Upper lobe of right lung (tissue), 1 donor: ENCODE measurements at regions not wholly inside any gene's neighbourhood (a gene's known extent, or its start where the extent isn't known, plus 50 kb on each side); places are given as distances from the start of the nearest gene placed in this dataset.

ENCODE experiments used
- ATAC-seq: fragments of 200-7000 bp; cut with Tn5 transposase; one replicate; pipeline ENCODE4 v1.9.1; 2020; ENCODE audit warnings: mild to moderate bottlenecking, moderate library complexity
- DNase-seq: peaks from one replicate; pipeline ENCODE4 v3.0.0-alpha.2; 2020
- H3K27ac ChIP-seq: fragments of 200-600 bp; one replicate; pipeline ENCODE4 v1.8.0; 2022
- H3K27me3 ChIP-seq: fragments of 200-600 bp; one replicate; pipeline ENCODE4 v1.8.0; 2022; ENCODE audit warnings: mild to moderate bottlenecking
- H3K36me3 ChIP-seq: fragments of 200-600 bp; one replicate; pipeline ENCODE4 v1.8.0; 2022
- H3K4me1 ChIP-seq: fragments of 200-600 bp; one replicate; pipeline ENCODE4 v1.8.0; 2022
- H3K4me3 ChIP-seq: fragments of 200-600 bp; one replicate; pipeline ENCODE4 v1.8.0; 2022; ENCODE audit warnings: mild to moderate bottlenecking
- H3K9me3 ChIP-seq: fragments of 200-600 bp; one replicate; pipeline ENCODE4 v1.8.0; 2022
- intact Hi-C: fragments of 100-400 bp; cut with DNase I; formaldehyde crosslinking; loops from one replicate; pipeline ENCODE4 v1.11.0; 2022
- TF ChIP-seq, protein P1 (sequence below): fragments of 200-600 bp; IDR thresholded peaks from one replicate; pipeline ENCODE4 v1.8.0; 2022; ENCODE audit warnings: antibody characterized with exemption
- donor health status: DM: no; HTN: yes; CAD: no; lungs with severe emphysema.

DNA sequence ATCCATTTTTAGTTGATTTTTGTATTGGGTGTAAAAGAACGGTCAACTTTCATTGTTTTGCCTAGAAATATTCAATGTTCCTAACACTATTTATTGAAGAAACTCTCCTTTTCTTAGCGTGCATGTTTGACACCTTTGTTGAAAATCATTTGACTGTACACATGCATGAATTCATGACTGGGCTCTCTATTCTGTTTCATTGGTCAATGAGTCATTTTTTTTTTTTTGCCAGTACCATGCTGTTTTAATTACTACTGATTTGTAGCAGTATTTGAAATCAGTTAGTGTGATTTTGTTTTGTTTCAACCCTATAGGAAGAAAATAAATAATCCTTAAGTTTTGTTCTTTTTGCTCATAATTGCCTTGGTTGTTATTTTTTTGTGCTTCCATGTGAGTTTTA, 828.7 kb downstream of the SUCLG1 start:
- TF ChIP-seq, protein P1, sequence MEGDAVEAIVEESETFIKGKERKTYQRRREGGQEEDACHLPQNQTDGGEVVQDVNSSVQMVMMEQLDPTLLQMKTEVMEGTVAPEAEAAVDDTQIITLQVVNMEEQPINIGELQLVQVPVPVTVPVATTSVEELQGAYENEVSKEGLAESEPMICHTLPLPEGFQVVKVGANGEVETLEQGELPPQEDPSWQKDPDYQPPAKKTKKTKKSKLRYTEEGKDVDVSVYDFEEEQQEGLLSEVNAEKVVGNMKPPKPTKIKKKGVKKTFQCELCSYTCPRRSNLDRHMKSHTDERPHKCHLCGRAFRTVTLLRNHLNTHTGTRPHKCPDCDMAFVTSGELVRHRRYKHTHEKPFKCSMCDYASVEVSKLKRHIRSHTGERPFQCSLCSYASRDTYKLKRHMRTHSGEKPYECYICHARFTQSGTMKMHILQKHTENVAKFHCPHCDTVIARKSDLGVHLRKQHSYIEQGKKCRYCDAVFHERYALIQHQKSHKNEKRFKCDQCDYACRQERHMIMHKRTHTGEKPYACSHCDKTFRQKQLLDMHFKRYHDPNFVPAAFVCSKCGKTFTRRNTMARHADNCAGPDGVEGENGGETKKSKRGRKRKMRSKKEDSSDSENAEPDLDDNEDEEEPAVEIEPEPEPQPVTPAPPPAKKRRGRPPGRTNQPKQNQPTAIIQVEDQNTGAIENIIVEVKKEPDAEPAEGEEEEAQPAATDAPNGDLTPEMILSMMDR: no peak

DNA sequence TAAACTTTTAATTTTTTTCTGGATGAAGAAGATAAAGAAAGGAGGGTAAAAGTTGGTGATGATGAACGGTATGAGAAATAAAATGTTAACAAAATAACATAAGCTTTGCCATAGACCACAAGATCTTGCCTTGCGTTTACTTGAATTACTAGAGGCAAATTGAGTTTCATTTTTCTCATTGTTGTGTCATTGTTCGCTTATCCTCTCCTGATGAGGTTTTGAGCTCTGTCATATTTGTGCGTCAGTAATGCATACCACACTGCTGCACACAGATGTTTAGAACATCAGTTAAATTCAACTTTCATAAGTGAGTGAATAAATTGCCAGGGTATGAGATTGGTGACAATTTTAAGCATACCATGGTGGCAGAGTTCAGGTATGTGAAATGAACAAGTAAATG, 843.6 kb downstream of the SUCLG1 start:
- DNase-seq: no peak
- Histone ChIP-seq H3K27ac (no peak overlapping the region), H3K36me3 (no peaks in the 10 kb centered on the region), H3K4me1 (no peaks in the 10 kb centered on the region), H3K9me3 (no peaks in the 10 kb centered on the region), H3K27me3 (no peaks in the 10 kb centered on the region), H3K4me3 (no peak overlapping the region)
- intact Hi-C loops: no loop called here
- TF ChIP-seq, protein P1: no peak
- ATAC-seq: no peak

More for the DNA sequence above, 828.7 kb downstream of the SUCLG1 start:
- Histone ChIP-seq H3K9me3 (no peaks in the 10 kb centered on the region), H3K4me3 (no peak overlapping the region), H3K27me3 (no peaks in the 10 kb centered on the region), H3K4me1 (no peaks in the 10 kb centered on the region), H3K27ac (no peak overlapping the region), H3K36me3 (no peaks in the 10 kb centered on the region)
- DNase-seq (no peak), ATAC-seq (no peak)
- intact Hi-C loops: no loop called here

DNA sequence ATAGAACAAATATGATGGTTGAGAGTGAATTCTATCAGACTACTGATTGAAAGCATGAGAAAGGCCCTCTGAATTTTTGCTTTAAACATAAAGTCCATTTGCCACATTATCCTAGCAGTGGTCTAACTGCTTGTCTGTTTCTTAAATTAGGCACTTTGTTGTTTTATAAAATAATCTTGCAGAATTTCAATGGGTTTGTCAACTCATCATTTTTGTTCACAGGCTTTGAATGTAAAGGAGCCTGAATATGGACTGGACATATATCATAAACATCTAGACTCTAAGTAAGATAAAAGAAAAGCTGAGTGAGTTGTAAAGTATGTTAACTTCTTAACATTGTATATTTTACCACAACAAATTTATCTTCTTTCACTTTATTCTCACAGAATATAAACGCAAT, 845.9 kb downstream of the SUCLG1 start:
- DNase-seq: no peak
- H3K4me1 ChIP-seq: no peaks in the 10 kb centered on the region
- ATAC-seq: no peak
- TF ChIP-seq, protein P1: no peak
- H3K4me3 ChIP-seq: no peak overlapping the region
- no peaks in the 10 kb centered on the region for H3K36me3 ChIP-seq
- H3K27ac ChIP-seq: no peak overlapping the region
- no peaks in the 10 kb centered on the region for H3K9me3 ChIP-seq
- intact Hi-C loops: no loop called here
- no peaks in the 10 kb centered on the region for H3K27me3 ChIP-seq

DNA sequence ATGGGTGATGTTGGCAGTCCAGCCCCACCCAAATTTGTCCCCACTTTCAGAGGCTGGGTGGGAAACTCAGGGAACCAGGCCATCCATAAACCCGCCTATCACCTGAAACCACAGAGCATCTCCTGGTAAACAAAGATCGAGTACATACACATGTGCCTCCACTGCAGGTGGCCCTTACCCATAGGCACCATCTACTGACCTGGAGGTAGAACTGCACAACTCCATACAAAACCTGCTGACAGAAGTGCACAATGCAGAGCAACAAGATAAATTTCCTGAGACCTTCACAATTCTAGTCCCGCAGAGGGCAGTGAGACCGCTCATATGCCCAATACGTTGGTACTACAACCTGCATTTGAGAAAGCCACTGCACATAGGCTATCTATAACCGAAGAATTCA, 856.3 kb downstream of the SUCLG1 start:
- intact Hi-C loops: no loop called here
- DNase-seq: no peak
- Histone ChIP-seq H3K36me3 (no peaks in the 10 kb centered on the region), H3K27ac (no peak overlapping the region), H3K9me3 (no peaks in the 10 kb centered on the region), H3K4me1 (no peaks in the 10 kb centered on the region), H3K4me3 (no peak overlapping the region), H3K27me3 (no peaks in the 10 kb centered on the region)
- TF ChIP-seq, protein P1: no peak
- no peak for ATAC-seq

DNA sequence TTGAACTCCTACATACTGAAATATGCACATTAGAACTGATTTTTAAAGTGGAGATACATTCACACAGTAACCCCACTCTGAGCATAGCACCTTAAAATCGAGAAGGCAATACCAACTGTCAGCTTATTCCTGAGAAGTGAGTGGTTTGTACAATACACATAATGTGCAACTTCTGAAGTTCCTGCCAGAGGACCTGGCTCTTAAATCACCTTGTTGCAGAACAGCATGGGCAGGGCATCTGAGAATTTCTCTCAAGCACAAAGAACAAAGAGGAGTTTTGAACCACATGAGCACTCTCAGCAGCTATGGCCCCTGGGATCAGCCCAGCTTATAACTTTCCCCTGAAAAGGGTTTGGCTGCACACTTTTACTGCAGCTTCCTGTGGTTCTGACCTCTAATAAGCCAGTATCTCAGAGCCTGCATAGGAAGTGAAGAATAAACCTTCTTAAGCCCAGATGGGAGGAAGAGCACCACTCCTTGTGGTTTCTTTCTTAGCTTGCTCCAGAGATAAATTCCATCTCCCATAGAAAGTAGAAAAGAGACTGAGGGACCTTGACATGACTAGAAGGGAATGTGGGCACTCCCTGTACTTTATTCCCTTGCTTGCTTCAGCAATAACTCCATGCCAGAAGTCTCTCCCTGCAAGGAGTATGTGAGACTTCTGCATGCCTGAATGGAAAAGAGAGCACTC, 862.3 kb downstream of the SUCLG1 start:
- intact Hi-C loops: no loop called here
- Histone ChIP-seq H3K4me1 (no peaks in the 10 kb centered on the region), H3K4me3 (no peak overlapping the region), H3K27ac (no peak overlapping the region), H3K36me3 (no peaks in the 10 kb centered on the region), H3K27me3 (no peaks in the 10 kb centered on the region), H3K9me3 (no peaks in the 10 kb centered on the region)
- ATAC-seq (no peak), DNase-seq (no peak)
- TF ChIP-seq, protein P1: no peak

DNA sequence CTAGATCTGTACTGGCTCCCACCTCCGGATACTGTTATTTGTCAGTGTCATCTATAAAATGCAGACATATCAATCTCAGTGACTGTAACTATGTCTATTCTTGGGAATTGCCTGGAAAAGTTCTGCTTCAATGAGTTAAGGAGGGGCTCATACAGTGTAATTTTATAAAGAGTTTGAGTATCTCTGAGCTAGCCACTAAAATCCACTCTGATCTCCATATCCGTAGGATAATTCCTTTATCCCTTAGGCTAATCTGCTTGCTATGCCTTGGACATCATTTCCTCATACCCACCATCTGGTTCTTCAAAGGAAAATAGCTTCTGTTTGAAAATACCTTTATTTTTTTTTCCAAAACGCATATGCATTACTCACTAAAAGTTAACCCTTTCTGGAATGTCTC, 863.2 kb downstream of the SUCLG1 start:
- Histone ChIP-seq H3K27ac (no peak overlapping the region), H3K9me3 (no peaks in the 10 kb centered on the region), H3K4me1 (no peaks in the 10 kb centered on the region), H3K36me3 (no peaks in the 10 kb centered on the region), H3K27me3 (no peaks in the 10 kb centered on the region), H3K4me3 (no peak overlapping the region)
- ATAC-seq: no peak
- no peak for DNase-seq
- TF ChIP-seq, protein P1: no peak
- intact Hi-C loops: no loop called here
